ENCODE measurements at regions not wholly inside any gene's neighbourhood (a gene's known extent, or its start where the extent isn't known, plus 50 kb on each side); places are given as distances from the start of the nearest gene placed in this dataset.

- H3K4me3 ChIP-seq, result no peak overlapping the region
- H3K9me3 ChIP-seq (replicated peaks), result peaks cover 5% of the 10 kb centered on the region; the same call in 1 of the 2 replicates
- DNase-seq (ENCODE audit: low read depth in 1 of 2, low spot score in 2 of 2), result no peak
- no peaks in the 10 kb centered on the region for H3K36me3 ChIP-seq
- H3K4me1 ChIP-seq (replicated peaks), result no peaks in the 10 kb centered on the region
- H3K27ac ChIP-seq, result no peak overlapping the region
- H3K27me3 ChIP-seq (replicated peaks), result no peaks in the 10 kb centered on the region
These were observed 458.5 kb upstream of the ARRDC4 start for GRCh38 chr15:97502038-97502437.

- no peak overlapping the region for H3K4me3 ChIP-seq
- no peaks in the 10 kb centered on the region for H3K36me3 ChIP-seq
- peaks cover 2% of the 10 kb centered on the region; the same call in 1 of the 2 replicates for H3K9me3 ChIP-seq (replicated peaks)
- no peak for DNase-seq (ENCODE audit: low read depth in 1 of 2, low spot score in 2 of 2)
- H3K27ac ChIP-seq, result no peak overlapping the region
- no peaks in the 10 kb centered on the region for H3K27me3 ChIP-seq (replicated peaks)
- H3K4me1 ChIP-seq (replicated peaks), result no peaks in the 10 kb centered on the region
These were observed 456.3 kb upstream of the ARRDC4 start for GRCh38 chr15:97504031-97504792.

DNA sequence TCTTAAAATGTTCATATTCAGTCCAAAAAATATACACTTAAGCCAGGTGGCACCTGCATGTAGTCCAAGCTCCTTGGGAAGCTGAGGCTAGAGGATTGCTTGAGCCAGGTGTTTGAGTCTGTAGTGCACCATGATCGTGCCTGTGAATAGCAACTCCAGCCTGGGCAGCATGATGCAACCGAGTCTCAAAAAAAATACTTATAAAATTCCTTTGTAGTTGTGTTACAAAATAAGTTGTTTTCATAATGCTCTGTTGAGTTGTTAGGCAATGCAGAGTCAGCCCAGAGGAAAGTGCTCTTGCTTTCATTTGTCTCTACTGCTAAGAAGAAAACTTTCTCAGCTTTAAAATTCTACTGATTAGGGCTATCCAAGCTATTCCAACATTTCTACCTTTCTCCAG, 442.8 kb upstream of the ARRDC4 start:
- H3K4me3 ChIP-seq, result no peak overlapping the region
- H3K36me3 ChIP-seq, result no peaks in the 10 kb centered on the region
- no peaks in the 10 kb centered on the region for H3K4me1 ChIP-seq (replicated peaks)
- no peak overlapping the region for H3K27ac ChIP-seq
- no peaks in the 10 kb centered on the region for H3K27me3 ChIP-seq (replicated peaks)
- H3K9me3 ChIP-seq (replicated peaks), result peaks cover 3% of the 10 kb centered on the region; the same call in 1 of the 2 replicates
- DNase-seq (ENCODE audit: low read depth in 1 of 2, low spot score in 2 of 2), result no peak

DNA sequence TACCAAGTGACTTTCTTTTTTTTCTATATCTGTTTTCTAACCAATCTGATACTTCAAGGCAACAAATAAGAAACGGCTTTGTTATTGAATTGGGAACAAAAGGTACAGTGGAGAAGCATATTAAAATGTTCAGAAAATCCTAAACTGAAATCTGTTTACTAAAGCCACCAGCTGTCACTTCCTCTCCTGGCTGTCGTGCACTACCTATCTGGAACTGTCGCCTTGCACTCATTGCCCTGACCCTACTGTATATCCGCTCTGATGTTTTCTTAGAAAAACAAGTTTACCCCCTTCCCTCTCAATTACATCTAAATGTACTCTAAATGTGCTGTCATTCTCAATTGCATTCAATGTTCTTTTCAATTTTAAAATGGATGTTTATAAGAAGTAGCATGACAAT, 439.8 kb upstream of the ARRDC4 start:
- Histone ChIP-seq H3K9me3 (replicated peaks) (peaks cover 3% of the 10 kb centered on the region; the same call in 1 of the 2 replicates), H3K4me1 (replicated peaks) (no peaks in the 10 kb centered on the region), H3K36me3 (no peaks in the 10 kb centered on the region), H3K4me3 (no peak overlapping the region), H3K27me3 (replicated peaks) (no peaks in the 10 kb centered on the region), H3K27ac (no peak overlapping the region)
- DNase-seq (ENCODE audit: low read depth in 1 of 2, low spot score in 2 of 2), result no peak

- Histone ChIP-seq H3K27me3 (replicated peaks) (no peaks in the 10 kb centered on the region), H3K4me3 (no peak overlapping the region), H3K36me3 (no peaks in the 10 kb centered on the region), H3K9me3 (replicated peaks) (peaks cover 3% of the 10 kb centered on the region; the same call in 1 of the 2 replicates), H3K27ac (no peak overlapping the region), H3K4me1 (replicated peaks) (no peaks in the 10 kb centered on the region)
- DNase-seq (ENCODE audit: low read depth in 1 of 2, low spot score in 2 of 2), result no peak
These were observed 438.9 kb upstream of the ARRDC4 start for GRCh38 chr15:97521381-97522285.

- H3K27me3 ChIP-seq (replicated peaks), result no peaks in the 10 kb centered on the region
- H3K36me3 ChIP-seq, result no peaks in the 10 kb centered on the region
- no peak overlapping the region for H3K4me3 ChIP-seq
- H3K27ac ChIP-seq, result no peak overlapping the region
- H3K4me1 ChIP-seq (replicated peaks), result no peaks in the 10 kb centered on the region
- H3K9me3 ChIP-seq (replicated peaks), result peaks cover 3% of the 10 kb centered on the region; the same call in 1 of the 2 replicates
- DNase-seq (ENCODE audit: low read depth in 1 of 2, low spot score in 2 of 2), result no peak
These were observed 438.2 kb upstream of the ARRDC4 start for GRCh38 chr15:97522347-97522746.

GRCh38 chr15:97525809-97526208, 434.7 kb upstream of the ARRDC4 start:
- Histone ChIP-seq H3K27ac (no peak overlapping the region), H3K4me1 (replicated peaks) (no peaks in the 10 kb centered on the region), H3K27me3 (replicated peaks) (no peaks in the 10 kb centered on the region), H3K9me3 (replicated peaks) (peaks cover under 1% of the 10 kb centered on the region; the same call in 1 of the 2 replicates), H3K4me3 (no peak overlapping the region), H3K36me3 (no peaks in the 10 kb centered on the region)
- no peak for DNase-seq (ENCODE audit: low read depth in 1 of 2, low spot score in 2 of 2)

DNA sequence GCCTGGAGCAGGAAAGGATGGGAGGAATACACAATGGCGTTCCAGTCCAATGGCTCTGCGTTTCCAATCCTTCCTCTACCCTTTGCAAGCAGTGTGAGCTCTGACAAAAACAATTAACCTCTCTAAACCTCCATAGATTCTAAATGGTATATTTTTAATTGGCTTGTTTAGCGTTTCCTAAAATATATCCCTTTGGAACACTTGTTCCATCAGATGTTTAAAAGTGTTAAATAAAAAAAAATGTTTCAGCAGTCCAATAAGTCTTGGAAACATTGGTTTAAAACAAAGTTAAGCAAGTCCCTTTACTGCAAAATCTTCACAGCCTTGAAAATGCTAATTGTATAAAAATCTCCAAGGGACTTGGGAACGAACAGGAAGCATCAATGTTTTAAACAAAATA, 432.3 kb upstream of the ARRDC4 start:
- peaks cover 4% of the 10 kb centered on the region; the same call in 1 of the 2 replicates for H3K9me3 ChIP-seq (replicated peaks)
- no peaks in the 10 kb centered on the region for H3K4me1 ChIP-seq (replicated peaks)
- H3K4me3 ChIP-seq, result no peak overlapping the region

DNA sequence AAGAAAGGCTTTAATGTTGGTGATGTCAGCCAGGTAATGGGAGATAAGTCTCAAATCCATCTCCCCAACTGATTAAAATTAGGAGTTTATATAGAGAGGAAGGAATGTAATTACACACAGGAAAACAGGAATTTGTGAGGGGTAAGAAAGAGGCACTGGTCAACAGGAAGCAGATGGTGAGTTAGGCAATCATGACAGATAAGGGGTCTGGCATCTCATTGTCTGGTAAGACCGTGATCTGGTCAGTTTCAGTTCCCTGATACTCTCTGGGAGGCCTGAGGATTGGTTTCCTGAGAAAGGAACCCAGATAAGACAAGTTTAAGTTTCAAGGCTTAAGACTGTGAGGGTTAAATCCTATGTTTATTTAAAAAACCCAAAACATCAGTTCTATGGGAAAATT, 414.7 kb upstream of the ARRDC4 start:
- Histone ChIP-seq H3K27ac (no peak overlapping the region), H3K36me3 (no peaks in the 10 kb centered on the region), H3K4me3 (no peak overlapping the region), H3K4me1 (replicated peaks) (no peaks in the 10 kb centered on the region), H3K27me3 (replicated peaks) (no peaks in the 10 kb centered on the region), H3K9me3 (replicated peaks) (peaks cover 8% of the 10 kb centered on the region)
- no peak for DNase-seq (ENCODE audit: low read depth in 1 of 2, low spot score in 2 of 2)

More for the DNA sequence above, 432.3 kb upstream of the ARRDC4 start:
- H3K36me3 ChIP-seq, result no peaks in the 10 kb centered on the region
- H3K27me3 ChIP-seq (replicated peaks), result no peaks in the 10 kb centered on the region
- H3K27ac ChIP-seq, result no peak overlapping the region
- no peak for DNase-seq (ENCODE audit: low read depth in 1 of 2, low spot score in 2 of 2)

DNA sequence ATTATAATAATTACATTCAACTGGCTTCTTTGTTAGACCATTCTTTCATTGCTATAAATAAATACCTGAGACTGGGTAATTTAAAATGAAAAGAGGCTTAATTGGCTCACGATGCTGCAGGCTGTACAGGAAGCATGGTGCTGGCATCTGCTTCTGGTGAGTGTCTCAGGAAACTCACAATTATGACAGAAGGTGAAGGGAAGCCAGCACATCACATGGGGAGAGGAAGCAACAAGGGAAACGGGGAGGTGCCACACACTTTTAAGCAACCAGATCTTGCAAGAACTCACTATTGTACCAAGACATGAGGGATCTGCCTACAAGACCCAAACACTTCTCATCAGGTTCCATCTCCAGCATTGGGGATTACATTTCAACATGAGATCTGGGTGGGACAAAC, 413.1 kb upstream of the ARRDC4 start:
- H3K27ac ChIP-seq, result no peak overlapping the region

DNA sequence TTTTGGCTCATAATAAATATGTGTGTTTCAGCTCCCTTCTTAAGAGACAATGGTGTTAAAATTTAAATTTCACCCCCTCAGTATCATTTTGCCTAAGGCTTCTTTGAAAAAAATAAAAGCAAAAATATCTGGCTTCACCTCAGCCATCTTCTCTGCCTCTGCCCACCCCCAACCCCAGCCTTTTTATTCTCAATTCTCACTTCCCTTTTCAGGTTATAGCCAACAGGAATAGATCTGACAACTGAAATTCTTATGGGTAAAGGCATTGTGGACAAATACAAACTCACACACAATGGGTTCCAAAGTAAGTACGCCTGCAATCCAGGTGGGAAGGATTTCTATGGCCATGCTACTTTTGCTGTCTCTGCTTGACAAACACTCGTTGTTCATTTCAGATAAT, 399.0 kb upstream of the ARRDC4 start:
- no peaks in the 10 kb centered on the region for H3K27me3 ChIP-seq (replicated peaks)
- peaks cover 2% of the 10 kb centered on the region; the same call in 1 of the 2 replicates for H3K9me3 ChIP-seq (replicated peaks)
- no peak overlapping the region for H3K27ac ChIP-seq
- no peaks in the 10 kb centered on the region for H3K36me3 ChIP-seq
- H3K4me1 ChIP-seq (replicated peaks), result no peaks in the 10 kb centered on the region
- DNase-seq (ENCODE audit: low read depth in 1 of 2, low spot score in 2 of 2), result no peak
- H3K4me3 ChIP-seq, result no peak overlapping the region

More for the DNA sequence above, 413.1 kb upstream of the ARRDC4 start:
- no peaks in the 10 kb centered on the region for H3K36me3 ChIP-seq
- H3K27me3 ChIP-seq (replicated peaks), result no peaks in the 10 kb centered on the region
- no peaks in the 10 kb centered on the region for H3K4me1 ChIP-seq (replicated peaks)
- no peak overlapping the region for H3K4me3 ChIP-seq
- DNase-seq (ENCODE audit: low read depth in 1 of 2, low spot score in 2 of 2), result no peak
- H3K9me3 ChIP-seq (replicated peaks), result peaks cover 8% of the 10 kb centered on the region

GRCh38 chr15:97563516-97563915, 397.0 kb upstream of the ARRDC4 start:
- Histone ChIP-seq H3K9me3 (replicated peaks) (peaks cover 2% of the 10 kb centered on the region; the same call in 1 of the 2 replicates), H3K27me3 (replicated peaks) (no peaks in the 10 kb centered on the region), H3K4me3 (no peak overlapping the region), H3K27ac (no peak overlapping the region), H3K36me3 (no peaks in the 10 kb centered on the region), H3K4me1 (replicated peaks) (no peaks in the 10 kb centered on the region)
- DNase-seq (ENCODE audit: low read depth in 1 of 2, low spot score in 2 of 2), result no peak

GRCh38 chr15:97566961-97567360, 393.5 kb upstream of the ARRDC4 start:
- no peak overlapping the region for H3K4me3 ChIP-seq
- H3K27ac ChIP-seq, result no peak overlapping the region
- no peaks in the 10 kb centered on the region for H3K4me1 ChIP-seq (replicated peaks)
- H3K9me3 ChIP-seq (replicated peaks), result peaks cover 2% of the 10 kb centered on the region; the same call in 1 of the 2 replicates
- DNase-seq (ENCODE audit: low read depth in 1 of 2, low spot score in 2 of 2), result no peak
- H3K27me3 ChIP-seq (replicated peaks), result no peaks in the 10 kb centered on the region
- H3K36me3 ChIP-seq, result no peaks in the 10 kb centered on the region

DNA sequence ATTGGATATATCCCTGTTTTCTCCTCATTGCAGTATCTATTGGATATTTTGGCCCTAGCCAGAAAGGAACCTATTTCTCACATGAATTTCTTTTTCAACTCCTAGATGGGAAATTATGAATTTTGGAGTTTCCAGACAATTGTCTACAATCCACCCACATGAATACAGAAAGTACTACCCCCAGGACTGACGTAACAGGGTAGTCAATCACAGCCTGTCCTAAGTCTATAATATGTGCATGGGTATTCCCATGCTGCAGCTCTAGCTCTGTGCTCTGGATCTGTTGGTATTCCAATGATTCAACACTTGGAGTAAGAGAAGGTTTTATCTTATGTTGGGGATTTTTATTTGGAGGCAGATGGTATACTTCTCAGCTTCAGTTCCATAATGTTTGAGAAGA, 393.1 kb upstream of the ARRDC4 start:
- Histone ChIP-seq H3K9me3 (replicated peaks) (peaks cover 2% of the 10 kb centered on the region; the same call in 1 of the 2 replicates), H3K4me1 (replicated peaks) (no peaks in the 10 kb centered on the region), H3K4me3 (no peak overlapping the region), H3K27ac (no peak overlapping the region), H3K27me3 (replicated peaks) (no peaks in the 10 kb centered on the region), H3K36me3 (no peaks in the 10 kb centered on the region)
- DNase-seq (ENCODE audit: low read depth in 1 of 2, low spot score in 2 of 2), result no peak
